ENCODE measurements at regions not wholly inside any gene's neighbourhood (a gene's known extent, or its start where the extent isn't known, plus 50 kb on each side); places are given as distances from the start of the nearest gene placed in this dataset.

DNA sequence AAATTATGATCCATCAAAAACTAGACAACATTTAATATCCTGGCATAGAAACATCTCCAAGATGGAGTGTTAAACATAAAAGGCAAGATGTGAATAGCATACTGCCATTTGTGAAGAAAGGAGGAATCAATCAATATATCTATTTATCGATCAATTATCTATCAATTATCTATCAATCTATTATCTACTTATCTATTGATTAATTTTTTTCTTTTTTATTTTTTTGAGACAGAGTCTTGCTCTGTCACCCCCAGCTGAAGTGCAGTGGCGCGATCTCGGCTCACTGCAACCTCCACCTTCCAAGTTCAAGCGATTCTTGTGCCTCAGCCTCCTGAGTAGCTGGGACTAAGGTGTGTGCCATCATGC is 117.0 kb upstream of the RFLNA start:
- DNase-seq (ENCODE audit: low read depth in 1 of 2, low spot score in 2 of 2) (no peak), FAIRE-seq (no peak)
- H2BK120ac ChIP-seq (replicated peaks; ENCODE audit: low read depth, low read length), result no peak overlapping the region
- 92% methylated on average over 5 of the region's 5 CpGs; no CpG with 5 or more reads in 1 of the 2 experiments for WGBS, 2 experiments (ENCODE audit: extremely low coverage in 1 of 2, insufficient coverage in 1 of 2, insufficient read length in 1 of 2, insufficient replicate concordance in 2 of 2, low coverage in 1 of 2, low lambda C conversion rate in 2 of 2, missing lambda C conversion rate in 1 of 2)
- CTCF ChIA-PET (ENCODE audit: partially characterized antibody), result no interaction called here
- no peak overlapping the region for H4K91ac ChIP-seq (replicated peaks; ENCODE audit: insufficient read length, low read length)
- H3K4ac ChIP-seq (replicated peaks; ENCODE audit: insufficient read length, low read depth, low read length), result no peak overlapping the region
- no peak overlapping the region for H3K27ac ChIP-seq (ENCODE audit: low read depth, low read length)
- no peak overlapping the region for H3K4me2 ChIP-seq (ENCODE audit: insufficient read depth in 1 of 2, low read depth in 2 of 2, low read length in 2 of 2)
- H3K27me3 ChIP-seq (replicated peaks in 1 of 4; ENCODE audit: control insufficient read depth in 3 of 4, extremely low read depth in 1 of 4, insufficient read depth in 3 of 4, low read length in 3 of 4), result no peaks in the 10 kb centered on the region
- peaks cover 0 to 6% (median 5%) of the 10 kb centered on the region in 4 experiments; a peak in 6 of 7 replicates for H3K4me1 ChIP-seq (replicated peaks in 1 of 4; ENCODE audit: control insufficient read depth in 3 of 4, insufficient read depth in 4 of 4, low read length in 3 of 4)
- no peaks in the 10 kb centered on the region for H3K23me2 ChIP-seq (ENCODE audit: low read depth, low read length)
- POLR2A ChIA-PET (ENCODE audit: partially characterized antibody), result interaction anchor here (1.7 kb wide), 1 partner anchor 30 kb away, joined by 5 read pairs; no protein-coding TSS in a partner anchor
- H4K8ac ChIP-seq (ENCODE audit: extremely low read depth, insufficient read depth, low read length), result no peak overlapping the region
- H2AK5ac ChIP-seq (ENCODE audit: low read depth, low read length), result no peak overlapping the region
- no peak overlapping the region for H3K14ac ChIP-seq (ENCODE audit: insufficient read length)
- no peak overlapping the region for H3K23ac ChIP-seq (ENCODE audit: insufficient read length)
- no peaks in the 10 kb centered on the region for H3K9me3 ChIP-seq (ENCODE audit: insufficient read depth in 2 of 2, low read depth in 1 of 2, low read length in 1 of 2)
- H3K9ac ChIP-seq (replicated peaks in 1 of 4; ENCODE audit: extremely low read depth in 1 of 4, low read depth in 3 of 4, low read length in 3 of 4), result no peak overlapping the region
- no peak overlapping the region for H2BK5ac ChIP-seq (ENCODE audit: low read depth, low read length)
- no peaks in the 10 kb centered on the region for H4K20me1 ChIP-seq (replicated peaks in 1 of 2; ENCODE audit: control insufficient read depth in 1 of 2, insufficient read depth in 2 of 2, low read length in 2 of 2)
- H2BK15ac ChIP-seq (ENCODE audit: low read length), result no peak overlapping the region
- H2BK12ac ChIP-seq (ENCODE audit: low read depth, low read length), result no peak overlapping the region
- no peak overlapping the region for H2AFZ ChIP-seq (ENCODE audit: low read length)
- no peak overlapping the region for H3K56ac ChIP-seq (replicated peaks; ENCODE audit: insufficient read length, low read depth, low read length)
- no peaks in the 10 kb centered on the region for H3K79me1 ChIP-seq (ENCODE audit: low read depth, low read length)
- H3K36me3 ChIP-seq (ENCODE audit: control insufficient read depth in 2 of 4, insufficient read depth in 4 of 4, low read length in 3 of 4), result no peaks in the 10 kb centered on the region
- no peak overlapping the region for H3K4me3 ChIP-seq (ENCODE audit: extremely low read depth in 1 of 4, insufficient read depth in 2 of 4, low read depth in 3 of 4, low read length in 4 of 4)
- no peak overlapping the region for H3K18ac ChIP-seq (ENCODE audit: extremely low read depth, low read length)
- no peak overlapping the region for H4K5ac ChIP-seq (ENCODE audit: insufficient read length, low read depth, low read length)
- no peaks in the 10 kb centered on the region for H3K79me2 ChIP-seq (ENCODE audit: control insufficient read depth in 1 of 2, insufficient read depth in 2 of 2, low read length in 2 of 2)
- H2BK20ac ChIP-seq (ENCODE audit: low read length), result no peak overlapping the region
- TF ChIP-seq YY1 (IDR thresholded peaks at IDR 0.05; ENCODE audit: low read depth, low read length) (no peak), SRF (IDR thresholded peaks at IDR 0.05; ENCODE audit: low read depth, low read length) (no peak), SP1 (IDR thresholded peaks at IDR 0.05; ENCODE audit: low read depth, low read length) (no peak), RNF2 (IDR thresholded peaks at IDR 0.05; ENCODE audit: borderline replicate concordance, low read depth, low read length, missing control alignments, poor library complexity, severe bottlenecking) (no peak)
- TF ChIP-seq, protein P1, sequence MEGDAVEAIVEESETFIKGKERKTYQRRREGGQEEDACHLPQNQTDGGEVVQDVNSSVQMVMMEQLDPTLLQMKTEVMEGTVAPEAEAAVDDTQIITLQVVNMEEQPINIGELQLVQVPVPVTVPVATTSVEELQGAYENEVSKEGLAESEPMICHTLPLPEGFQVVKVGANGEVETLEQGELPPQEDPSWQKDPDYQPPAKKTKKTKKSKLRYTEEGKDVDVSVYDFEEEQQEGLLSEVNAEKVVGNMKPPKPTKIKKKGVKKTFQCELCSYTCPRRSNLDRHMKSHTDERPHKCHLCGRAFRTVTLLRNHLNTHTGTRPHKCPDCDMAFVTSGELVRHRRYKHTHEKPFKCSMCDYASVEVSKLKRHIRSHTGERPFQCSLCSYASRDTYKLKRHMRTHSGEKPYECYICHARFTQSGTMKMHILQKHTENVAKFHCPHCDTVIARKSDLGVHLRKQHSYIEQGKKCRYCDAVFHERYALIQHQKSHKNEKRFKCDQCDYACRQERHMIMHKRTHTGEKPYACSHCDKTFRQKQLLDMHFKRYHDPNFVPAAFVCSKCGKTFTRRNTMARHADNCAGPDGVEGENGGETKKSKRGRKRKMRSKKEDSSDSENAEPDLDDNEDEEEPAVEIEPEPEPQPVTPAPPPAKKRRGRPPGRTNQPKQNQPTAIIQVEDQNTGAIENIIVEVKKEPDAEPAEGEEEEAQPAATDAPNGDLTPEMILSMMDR (IDR thresholded peaks at IDR 0.05; ENCODE audit: control extremely low read depth in 1 of 3, insufficient read depth in 1 of 3, low read depth in 1 of 3, low read length in 3 of 3), result no peak
